NCI-H446 treated with DMSO at 0.1 percent for 48 hours (cell line): ENCODE measurements at regions not wholly inside any gene's neighbourhood (a gene's known extent, or its start where the extent isn't known, plus 50 kb on each side); places are given as distances from the start of the nearest gene placed in this dataset.
"Not testable (repeated sequence)": the region's sequence is repeated elsewhere in the genome, so short reads cannot be mapped to it uniquely, and the experiment has no call there.

Experiments
- DNase-seq: peaks from one replicate; lab custom pipeline; 2025; lab: John Stamatoyannopoulos, UW

- DNase-seq, result no peak
These were observed 213.8 kb downstream of the BCAS1 start for GRCh38 chr20:53856300-53857295.

GRCh38 chr20:53855733-53856132 lies 214.7 kb downstream of the BCAS1 start:
- DNase-seq, result no peak

GRCh38 chr20:53854609-53854926 lies 215.8 kb downstream of the BCAS1 start:
- DNase-seq, result not testable (repeated sequence)

GRCh38 chr20:53853111-53853713 lies 217.2 kb downstream of the BCAS1 start:
- no peak for DNase-seq

- no peak for DNase-seq
These were observed 217.7 kb downstream of the BCAS1 start for GRCh38 chr20:53852691-53853090.

GRCh38 chr20:53852014-53852413 lies 218.4 kb downstream of the BCAS1 start:
- no peak for DNase-seq

- DNase-seq, result no peak
These were observed 220.1 kb downstream of the BCAS1 start for GRCh38 chr20:53850319-53850718.

GRCh38 chr20:53849471-53850059 lies 220.8 kb downstream of the BCAS1 start:
- DNase-seq, result no peak

- DNase-seq, result no peak
These were observed 222.1 kb downstream of the BCAS1 start for GRCh38 chr20:53848304-53848703.

- no peak for DNase-seq
These were observed 222.6 kb downstream of the BCAS1 start for GRCh38 chr20:53847837-53848170.

GRCh38 chr20:53847139-53847836 lies 223.1 kb downstream of the BCAS1 start:
- DNase-seq, result no peak

- no peak for DNase-seq
These were observed 223.8 kb downstream of the BCAS1 start for GRCh38 chr20:53846640-53847039.

- DNase-seq, result no peak
These were observed 224.4 kb downstream of the BCAS1 start for GRCh38 chr20:53845980-53846379.

GRCh38 chr20:53844259-53844658 lies 226.1 kb downstream of the BCAS1 start:
- no peak for DNase-seq

GRCh38 chr20:53843645-53844044 lies 226.7 kb downstream of the BCAS1 start:
- no peak for DNase-seq

GRCh38 chr20:53842301-53843099 lies 227.9 kb downstream of the BCAS1 start:
- no peak for DNase-seq

- no peak for DNase-seq
These were observed 228.7 kb downstream of the BCAS1 start for GRCh38 chr20:53841741-53842140.

GRCh38 chr20:53840532-53840931 lies 229.9 kb downstream of the BCAS1 start:
- no peak for DNase-seq

- DNase-seq, result no peak
These were observed 230.8 kb downstream of the BCAS1 start for GRCh38 chr20:53839423-53840176.

- no peak for DNase-seq
These were observed 232.0 kb downstream of the BCAS1 start for GRCh38 chr20:53838311-53838868.
